Smooth muscle cell (in vitro differentiated cells): ENCODE measurements at regions not wholly inside any gene's neighbourhood (a gene's known extent, or its start where the extent isn't known, plus 50 kb on each side); places are given as distances from the start of the nearest gene placed in this dataset.

Experiments
- DNase-seq: peaks from one replicate; lab custom pipeline; 2025; ENCODE audit not compliant: unreplicated experiment; lab: John Stamatoyannopoulos, UW
- H2AFZ ChIP-seq: fragments of 200-600 bp; sonication (generic); 2 replicates; pipeline ENCODE4 v1.6.0; 2016; ENCODE audit warnings: antibody characterized with exemption, low read depth, mild to moderate bottlenecking
- H3F3A ChIP-seq: fragments of 200-600 bp; sonication (generic); 2 replicates; pipeline ENCODE4 v1.6.0; 2017; ENCODE audit warnings: antibody characterized with exemption, low read depth
- H3K27ac ChIP-seq: fragments of 200-600 bp; sonication (generic); 2 replicates; pipeline ENCODE4 v1.5.1; 2016; ENCODE audit warnings: low read depth, mild to moderate bottlenecking
- H3K27me3 ChIP-seq: fragments of 200-600 bp; sonication (generic); 2 replicates; pipeline ENCODE4 v1.6.1; 2016; ENCODE audit warnings: low read depth, mild to moderate bottlenecking
- H3K36me3 ChIP-seq: fragments of 200-600 bp; sonication (generic); 2 replicates; pipeline ENCODE4 v1.5.1; 2016; ENCODE audit warnings: low read depth
- H3K4me1 ChIP-seq: fragments of 200-600 bp; sonication (generic); 2 replicates; pipeline ENCODE4 v1.5.1; 2016; ENCODE audit warnings: low read depth
- H3K4me2 ChIP-seq: fragments of 200-600 bp; sonication (generic); 2 replicates; pipeline ENCODE4 v1.6.0; 2016; ENCODE audit warnings: mild to moderate bottlenecking
- H3K4me3 ChIP-seq: fragments of 200-600 bp; sonication (generic); 2 replicates; pipeline ENCODE4 v1.5.1; 2016; ENCODE audit warnings: mild to moderate bottlenecking
- H3K79me2 ChIP-seq: fragments of 200-600 bp; sonication (generic); 2 replicates; pipeline ENCODE4 v1.6.0; 2016; ENCODE audit warnings: low read depth, mild to moderate bottlenecking
- H3K9ac ChIP-seq: fragments of 200-600 bp; sonication (generic); 2 replicates; pipeline ENCODE4 v1.6.0; 2016; ENCODE audit warnings: low read depth
- H3K9me3 ChIP-seq: fragments of 200-600 bp; sonication (generic); replicated peaks from 2 replicates; pipeline ENCODE4 v1.5.1; 2016; ENCODE audit warnings: low read depth
- H4K20me1 ChIP-seq: fragments of 200-600 bp; sonication (generic); 2 replicates; pipeline ENCODE4 v1.6.0; 2016; ENCODE audit warnings: low read depth
- WGBS: methylation state at CpG from one replicate; pipeline ENCODE4 v1.1.7; 2016; ENCODE audit warnings: low lambda C conversion rate; 5-methylcytosine and 5-hydroxymethylcytosine counted together
- TF ChIP-seq, protein P1 (sequence below): fragments of 200-600 bp; sonication (generic); IDR thresholded peaks from 2 replicates; pipeline ENCODE4 v1.5.1; 2017; ENCODE audit warnings: borderline replicate concordance, mild to moderate bottlenecking, antibody characterized with exemption; ENCODE audit not compliant: insufficient read depth, poor library complexity, severe bottlenecking

DNA sequence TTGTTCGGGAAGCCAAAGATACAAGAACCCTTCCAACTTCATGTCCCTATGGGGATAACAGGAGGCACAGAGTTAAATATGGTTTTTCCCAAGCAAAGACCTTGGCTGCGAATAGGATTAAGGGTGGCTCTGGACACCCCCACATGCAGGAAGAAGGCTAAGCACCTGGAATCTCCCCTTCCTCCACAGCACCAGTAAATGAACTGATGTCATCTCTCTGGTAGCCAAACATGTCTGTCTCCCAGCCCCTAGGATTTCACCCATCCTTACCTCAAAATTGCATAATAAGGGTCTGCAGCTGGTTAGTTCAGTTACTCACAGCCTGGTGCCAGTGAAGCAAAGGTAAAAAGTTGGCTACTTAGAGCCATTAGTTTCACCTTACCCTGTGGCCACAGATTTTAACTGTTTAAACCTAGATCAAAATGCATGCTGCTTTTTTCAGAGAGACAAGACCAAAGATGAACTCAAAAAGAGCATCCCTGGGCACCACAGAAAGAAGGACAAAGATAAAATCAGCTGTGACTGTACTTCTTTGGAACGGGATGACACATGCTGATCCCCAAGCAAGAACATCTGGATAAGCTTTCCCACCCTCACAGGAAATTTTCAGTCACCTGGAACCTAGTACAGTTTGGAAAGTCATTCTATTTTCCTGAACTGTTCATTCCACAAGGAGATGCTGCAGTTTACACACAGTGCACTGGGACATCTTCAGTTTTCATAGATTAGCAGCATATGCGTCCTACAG is 77.2 kb upstream of the AKIP1 start:
- TF ChIP-seq, protein P1, sequence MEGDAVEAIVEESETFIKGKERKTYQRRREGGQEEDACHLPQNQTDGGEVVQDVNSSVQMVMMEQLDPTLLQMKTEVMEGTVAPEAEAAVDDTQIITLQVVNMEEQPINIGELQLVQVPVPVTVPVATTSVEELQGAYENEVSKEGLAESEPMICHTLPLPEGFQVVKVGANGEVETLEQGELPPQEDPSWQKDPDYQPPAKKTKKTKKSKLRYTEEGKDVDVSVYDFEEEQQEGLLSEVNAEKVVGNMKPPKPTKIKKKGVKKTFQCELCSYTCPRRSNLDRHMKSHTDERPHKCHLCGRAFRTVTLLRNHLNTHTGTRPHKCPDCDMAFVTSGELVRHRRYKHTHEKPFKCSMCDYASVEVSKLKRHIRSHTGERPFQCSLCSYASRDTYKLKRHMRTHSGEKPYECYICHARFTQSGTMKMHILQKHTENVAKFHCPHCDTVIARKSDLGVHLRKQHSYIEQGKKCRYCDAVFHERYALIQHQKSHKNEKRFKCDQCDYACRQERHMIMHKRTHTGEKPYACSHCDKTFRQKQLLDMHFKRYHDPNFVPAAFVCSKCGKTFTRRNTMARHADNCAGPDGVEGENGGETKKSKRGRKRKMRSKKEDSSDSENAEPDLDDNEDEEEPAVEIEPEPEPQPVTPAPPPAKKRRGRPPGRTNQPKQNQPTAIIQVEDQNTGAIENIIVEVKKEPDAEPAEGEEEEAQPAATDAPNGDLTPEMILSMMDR: no peak
- DNase-seq: no peak
- H2AFZ ChIP-seq: no peak overlapping the region
- H3K36me3 ChIP-seq: no peaks in the 10 kb centered on the region
- no peaks in the 10 kb centered on the region for H4K20me1 ChIP-seq
- H3K4me3 ChIP-seq: no peak overlapping the region
- H3K9me3 ChIP-seq: no peaks in the 10 kb centered on the region
- H3K27me3 ChIP-seq: no peaks in the 10 kb centered on the region
- H3K27ac ChIP-seq: peak overlapping the region; percentile 94
- H3F3A ChIP-seq: peaks cover 72% of the 10 kb centered on the region
- peaks cover 72% of the 10 kb centered on the region for H3K4me1 ChIP-seq
- H3K4me2 ChIP-seq: peak overlapping the region; percentile 77
- peaks cover 17% of the 10 kb centered on the region for H3K79me2 ChIP-seq
- H3K9ac ChIP-seq: peak overlapping the region; percentile 86
- 15% methylated on average over 4 of the region's 4 CpGs for WGBS

DNA sequence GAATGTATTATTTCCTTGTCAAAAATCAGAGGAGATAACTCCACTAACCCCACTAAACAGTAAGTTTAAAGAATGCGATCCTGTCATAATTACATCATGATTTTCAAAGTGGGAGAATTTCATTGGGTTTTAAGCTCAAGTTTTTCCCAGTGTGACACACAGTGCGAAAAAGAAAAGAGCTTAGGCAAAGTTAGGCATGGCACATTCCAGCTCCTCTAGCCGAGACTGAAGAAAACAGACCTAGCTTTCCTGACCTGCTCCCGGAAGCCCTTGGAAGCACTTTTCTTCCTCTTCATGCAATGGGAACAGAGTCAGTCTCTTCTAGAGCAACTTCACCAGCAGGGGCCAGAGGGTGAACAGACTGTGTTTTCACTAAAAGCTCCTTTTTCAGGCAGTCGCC is 76.6 kb upstream of the AKIP1 start:
- Histone ChIP-seq H3K4me1 (peaks cover 77% of the 10 kb centered on the region), H3K4me2 (peak overlapping the region; percentile 77), H3K79me2 (peaks cover 24% of the 10 kb centered on the region), H3K4me3 (no peak overlapping the region), H2AFZ (no peak overlapping the region), H3K27ac (peak overlapping the region; percentile 94), H3K27me3 (no peaks in the 10 kb centered on the region), H4K20me1 (no peaks in the 10 kb centered on the region), H3K9ac (peak overlapping the region; percentile 86), H3K9me3 (no peaks in the 10 kb centered on the region), H3K36me3 (no peaks in the 10 kb centered on the region), H3F3A (peaks cover 76% of the 10 kb centered on the region)
- TF ChIP-seq, protein P1: no peak
- WGBS: 31% methylated on average over 5 of the region's 5 CpGs
- DNase-seq: no peak

DNA sequence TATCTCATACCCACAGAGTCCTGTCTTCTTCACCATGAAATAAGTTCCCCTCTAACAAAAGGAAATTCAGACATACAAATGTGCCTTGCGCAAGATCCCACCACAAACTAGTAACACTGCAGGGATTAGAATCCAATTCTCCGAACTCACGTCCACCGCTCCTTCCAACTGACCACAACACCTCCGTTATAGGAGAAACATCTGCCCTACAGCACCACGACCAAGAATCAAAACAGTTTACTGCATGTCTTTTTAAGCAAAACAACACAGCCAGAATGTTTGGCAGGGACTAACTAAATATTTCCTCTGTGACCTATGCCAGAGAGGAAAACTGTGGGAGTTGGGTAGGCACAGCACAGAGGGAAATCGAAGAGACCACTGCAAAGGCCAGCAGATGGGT is 72.7 kb upstream of the AKIP1 start:
- Histone ChIP-seq H3K9ac (peak overlapping the region; percentile 67), H3K27ac (peak overlapping the region; percentile 94), H3K4me3 (no peak overlapping the region), H3F3A (peaks cover 57% of the 10 kb centered on the region), H3K27me3 (no peaks in the 10 kb centered on the region), H3K79me2 (peaks cover 58% of the 10 kb centered on the region), H3K4me2 (peak overlapping the region; percentile 74), H4K20me1 (peaks cover 5% of the 10 kb centered on the region), H3K9me3 (no peaks in the 10 kb centered on the region), H3K4me1 (peaks cover 59% of the 10 kb centered on the region), H3K36me3 (no peaks in the 10 kb centered on the region), H2AFZ (no peak overlapping the region)
- no peak for DNase-seq
- TF ChIP-seq, protein P1: no peak
- WGBS: 16% methylated on average over 7 of the region's 7 CpGs
